ENCODE measurements at regions not wholly inside any gene's neighbourhood (a gene's known extent, or its start where the extent isn't known, plus 50 kb on each side); places are given as distances from the start of the nearest gene placed in this dataset.

- TF ChIP-seq REST (IDR thresholded peaks at IDR 0.05; ENCODE audit: low read depth) = no peak
- TF ChIP-seq CEBPB (IDR thresholded peaks at IDR 0.05) = no peak
- no peak for TF ChIP-seq CREB1 (IDR thresholded peaks at IDR 0.05; ENCODE audit: low read depth)
- no peak for TF ChIP-seq TCF12 (IDR thresholded peaks at IDR 0.05; ENCODE audit: low read depth)
- no peak for TF ChIP-seq TEAD4 (IDR thresholded peaks at IDR 0.05)
- no peak for TF ChIP-seq EGR1 (IDR thresholded peaks at IDR 0.05)
- TF ChIP-seq MAX (IDR thresholded peaks at IDR 0.05) = no peak
- TF ChIP-seq USF1 (IDR thresholded peaks at IDR 0.05) = no peak
Measured at GRCh38 chr5:28117691-28118090, 1079.3 kb upstream of the CDH9 start.

GRCh38 chr5:28117273-28117672 lies 1078.9 kb upstream of the CDH9 start:
- TF ChIP-seq MAX (IDR thresholded peaks at IDR 0.05) (no peak), REST (IDR thresholded peaks at IDR 0.05; ENCODE audit: low read depth) (no peak), TCF12 (IDR thresholded peaks at IDR 0.05; ENCODE audit: low read depth) (no peak), ZBTB7A (IDR thresholded peaks at IDR 0.05; ENCODE audit: low read depth) (no peak), RAD21 (IDR thresholded peaks at IDR 0.05; ENCODE audit: low read depth) (no peak), USF1 (IDR thresholded peaks at IDR 0.05) (no peak), NFIC (IDR thresholded peaks at IDR 0.05) (no peak), EGR1 (IDR thresholded peaks at IDR 0.05) (no peak), CEBPB (IDR thresholded peaks at IDR 0.05) (no peak), EP300 (IDR thresholded peaks at IDR 0.05; ENCODE audit: borderline replicate concordance) (no peak), TEAD4 (IDR thresholded peaks at IDR 0.05) (no peak), YY1 (IDR thresholded peaks at IDR 0.05; ENCODE audit: low read depth) (no peak), TAF1 (IDR thresholded peaks at IDR 0.05; ENCODE audit: low read depth) (no peak), FOXM1 (IDR thresholded peaks at IDR 0.05; ENCODE audit: borderline replicate concordance, low read depth) (no peak), CREB1 (IDR thresholded peaks at IDR 0.05; ENCODE audit: low read depth) (no peak)

GRCh38 chr5:28110781-28111180 lies 1072.4 kb upstream of the CDH9 start:
- TF ChIP-seq YY1 (IDR thresholded peaks at IDR 0.05; ENCODE audit: low read depth) (no peak), MAX (IDR thresholded peaks at IDR 0.05) (no peak), EP300 (IDR thresholded peaks at IDR 0.05; ENCODE audit: borderline replicate concordance) (no peak), CREB1 (IDR thresholded peaks at IDR 0.05; ENCODE audit: low read depth) (no peak), TAF1 (IDR thresholded peaks at IDR 0.05; ENCODE audit: low read depth) (no peak), REST (IDR thresholded peaks at IDR 0.05; ENCODE audit: low read depth) (no peak), EGR1 (IDR thresholded peaks at IDR 0.05) (no peak), TCF12 (IDR thresholded peaks at IDR 0.05; ENCODE audit: low read depth) (no peak), USF1 (IDR thresholded peaks at IDR 0.05) (no peak), CEBPB (IDR thresholded peaks at IDR 0.05) (no peak)

GRCh38 chr5:28104080-28104479 lies 1065.7 kb upstream of the CDH9 start:
- TF ChIP-seq REST (IDR thresholded peaks at IDR 0.05; ENCODE audit: low read depth) = no peak
- TF ChIP-seq ZBTB7A (IDR thresholded peaks at IDR 0.05; ENCODE audit: low read depth) = no peak
- no peak for TF ChIP-seq RAD21 (IDR thresholded peaks at IDR 0.05; ENCODE audit: low read depth)
- no peak for TF ChIP-seq MAX (IDR thresholded peaks at IDR 0.05)
- TF ChIP-seq EP300 (IDR thresholded peaks at IDR 0.05; ENCODE audit: borderline replicate concordance) = no peak
- no peak for TF ChIP-seq FOXM1 (IDR thresholded peaks at IDR 0.05; ENCODE audit: borderline replicate concordance, low read depth)
- TF ChIP-seq NFIC (IDR thresholded peaks at IDR 0.05) = no peak
- no peak for TF ChIP-seq USF1 (IDR thresholded peaks at IDR 0.05)
- no peak for TF ChIP-seq CREB1 (IDR thresholded peaks at IDR 0.05; ENCODE audit: low read depth)
- no peak for TF ChIP-seq TEAD4 (IDR thresholded peaks at IDR 0.05)
- no peak for TF ChIP-seq EGR1 (IDR thresholded peaks at IDR 0.05)
- TF ChIP-seq CEBPB (IDR thresholded peaks at IDR 0.05) = no peak
- TF ChIP-seq TCF12 (IDR thresholded peaks at IDR 0.05; ENCODE audit: low read depth) = no peak
- no peak for TF ChIP-seq YY1 (IDR thresholded peaks at IDR 0.05; ENCODE audit: low read depth)

Data from Ishikawa (cell line).